H1 (cell line): ENCODE measurements at regions not wholly inside any gene's neighbourhood (a gene's known extent, or its start where the extent isn't known, plus 50 kb on each side); places are given as distances from the start of the nearest gene placed in this dataset.

Experiments used
- CTCF ChIA-PET: fragments of 300-600 bp; sonication (Branson Sonifier 250); formaldehyde crosslinking; loops from one replicate; lab custom pipeline; 2021; ENCODE audit not compliant: partially characterized antibody; lab: Charles Lee
- POLR2A ChIA-PET: fragments of 300-600 bp; sonication (Branson Sonifier 250); formaldehyde crosslinking; loops from one replicate; lab custom pipeline; 2021; ENCODE audit warnings: inconsistent platforms; ENCODE audit not compliant: partially characterized antibody; lab: Charles Lee
- DNase-seq, 2 experiments: peaks; one replicate each; pipeline versions ENCODE4 v3.0.0 to v3.0.0-alpha.2; 2010 to 2022; ENCODE audit warnings: low spot score in 2 of 2, low read depth in 1 of 2, mixed read lengths in 1 of 2
- FAIRE-seq: peaks from 2 replicates; lab custom pipeline; 2011; peaks lifted over from hg19 to GRCh38; lab: Jason Lieb, UNC
- H2AFZ ChIP-seq: 2 replicates; pipeline ENCODE4 v1.8.1; 2012; ENCODE audit warnings: low read length, inconsistent platforms
- H2AK5ac ChIP-seq: 2 replicates; pipeline ENCODE4 v1.6.1; 2013; ENCODE audit warnings: low read depth, low read length
- H2BK120ac ChIP-seq: replicated peaks from 2 replicates; pipeline ENCODE3; 2013; ENCODE audit warnings: low read depth, low read length, inconsistent platforms
- H2BK12ac ChIP-seq: 2 replicates; pipeline ENCODE4 v1.6.1; 2013; ENCODE audit warnings: low read depth, low read length
- H2BK15ac ChIP-seq: 2 replicates; pipeline ENCODE4 v1.6.1; 2013; ENCODE audit warnings: low read length
- H2BK20ac ChIP-seq: 2 replicates; pipeline ENCODE4 v1.6.1; 2013; ENCODE audit warnings: low read length
- H2BK5ac ChIP-seq: 2 replicates; pipeline ENCODE4 v1.6.1; 2013; ENCODE audit warnings: low read depth, low read length
- H3K14ac ChIP-seq: 2 replicates; pipeline ENCODE4 v1.6.1; 2013; ENCODE audit warnings: inconsistent platforms; ENCODE audit not compliant: insufficient read length
- H3K18ac ChIP-seq: 2 replicates; pipeline ENCODE4 v1.6.1; 2013; ENCODE audit warnings: low read length; ENCODE audit errors: extremely low read depth
- H3K23ac ChIP-seq: 2 replicates; pipeline ENCODE4 v1.6.1; 2013; ENCODE audit warnings: inconsistent platforms; ENCODE audit not compliant: insufficient read length
- H3K23me2 ChIP-seq: 2 replicates; pipeline ENCODE4 v1.6.1; 2013; ENCODE audit warnings: low read depth, low read length
- H3K27ac ChIP-seq: 2 replicates; pipeline ENCODE4 v1.6.1; 2011; ENCODE audit warnings: low read depth, low read length, inconsistent platforms
- H3K27me3 ChIP-seq, 4 experiments: replicated peaks in 1 of 4; 1 replicate in 1 of 4; 2 replicates in 3 of 4; pipeline versions ENCODE4 v1.6.1 to v1.8.1; 2011 to 2013; ENCODE audit warnings: low read length in 3 of 4, mild to moderate bottlenecking in 3 of 4, inconsistent platforms in 2 of 4, mixed read lengths in 2 of 4, moderate library complexity in 1 of 4; ENCODE audit not compliant: control insufficient read depth in 3 of 4, insufficient read depth in 3 of 4; ENCODE audit errors: extremely low read depth in 1 of 4
- H3K36me3 ChIP-seq, 4 experiments: 2 replicates each; pipeline versions ENCODE4 v1.6.1 to v1.8.1; 2011 to 2013; ENCODE audit warnings: mild to moderate bottlenecking in 4 of 4, low read length in 3 of 4, moderate library complexity in 2 of 4, control low read depth in 1 of 4, inconsistent platforms in 1 of 4; ENCODE audit not compliant: insufficient read depth in 4 of 4, control insufficient read depth in 2 of 4
- H3K4ac ChIP-seq: replicated peaks from 2 replicates; pipeline ENCODE3; 2013; ENCODE audit warnings: low read length, low read depth, mixed read lengths, inconsistent platforms; ENCODE audit not compliant: insufficient read length
- H3K4me1 ChIP-seq, 4 experiments: replicated peaks in 1 of 4; 1 replicate in 1 of 4; 2 replicates in 3 of 4; pipeline versions ENCODE4 v1.6.1 to v1.8.1; 2011 to 2013; ENCODE audit warnings: low read length in 3 of 4, inconsistent platforms in 2 of 4, mixed read lengths in 1 of 4; ENCODE audit not compliant: insufficient read depth in 4 of 4, control insufficient read depth in 3 of 4
- H3K4me2 ChIP-seq, 2 experiments: 2 replicates each; pipeline versions ENCODE4 v1.6.1 to v1.8.1; 2011 to 2013; ENCODE audit warnings: low read depth in 2 of 2, low read length in 2 of 2, control low read depth in 1 of 2, inconsistent platforms in 1 of 2, mild to moderate bottlenecking in 1 of 2; ENCODE audit not compliant: insufficient read depth in 1 of 2
- H3K4me3 ChIP-seq, 4 experiments: fragments of 200-600, 300-600 bp in 1 of 4; sonication (generic), shearing (Covaris generic), sonication (Bioruptor Twin) in 1 of 4; 2 replicates each; pipeline versions ENCODE4 v1.5.1 to v1.8.1; 2011 to 2016; ENCODE audit warnings: low read length in 4 of 4, low read depth in 3 of 4, control low read depth in 2 of 4, inconsistent platforms in 2 of 4, mild to moderate bottlenecking in 2 of 4, mixed read lengths in 1 of 4, moderate library complexity in 1 of 4; ENCODE audit not compliant: insufficient read depth in 2 of 4; ENCODE audit errors: extremely low read depth in 1 of 4
- H3K56ac ChIP-seq: replicated peaks from 2 replicates; pipeline ENCODE3; 2013; ENCODE audit warnings: low read depth, mild to moderate bottlenecking, mixed read lengths, low read length, inconsistent platforms; ENCODE audit not compliant: insufficient read length
- H3K79me1 ChIP-seq: 2 replicates; pipeline ENCODE4 v1.6.1; 2013; ENCODE audit warnings: low read depth, low read length, control low read depth
- H3K79me2 ChIP-seq, 2 experiments: 2 replicates each; pipeline versions ENCODE4 v1.6.1 to v1.8.1; 2012 to 2013; ENCODE audit warnings: low read length in 2 of 2, mild to moderate bottlenecking in 2 of 2, inconsistent platforms in 1 of 2; ENCODE audit not compliant: insufficient read depth in 2 of 2, control insufficient read depth in 1 of 2
- H3K9ac ChIP-seq, 4 experiments: replicated peaks in 1 of 4; 1 replicate in 1 of 4; 2 replicates in 3 of 4; pipeline versions ENCODE4 v1.6.1 to v1.8.1; 2011 to 2013; ENCODE audit warnings: low read depth in 3 of 4, low read length in 3 of 4, control low read depth in 2 of 4, mild to moderate bottlenecking in 2 of 4, moderate library complexity in 2 of 4, inconsistent platforms in 1 of 4; ENCODE audit errors: extremely low read depth in 1 of 4
- H3K9me3 ChIP-seq, 2 experiments: 2 replicates each; pipeline versions ENCODE4 v1.6.1 to v1.8.1; 2012 to 2013; ENCODE audit warnings: mild to moderate bottlenecking in 2 of 2, moderate library complexity in 2 of 2, control low read depth in 1 of 2, inconsistent platforms in 1 of 2, low read depth in 1 of 2, low read length in 1 of 2, mixed read lengths in 1 of 2; ENCODE audit not compliant: insufficient read depth in 2 of 2
- H4K20me1 ChIP-seq, 2 experiments: replicated peaks in 1 of 2; 2 replicates each; pipeline versions ENCODE3 to v1.8.1; 2011 to 2013; ENCODE audit warnings: inconsistent platforms in 2 of 2, low read length in 2 of 2, mild to moderate bottlenecking in 1 of 2; ENCODE audit not compliant: insufficient read depth in 2 of 2, control insufficient read depth in 1 of 2
- H4K5ac ChIP-seq: 2 replicates; pipeline ENCODE4 v1.6.1; 2013; ENCODE audit warnings: low read length, low read depth, mixed read lengths, inconsistent platforms; ENCODE audit not compliant: insufficient read length
- H4K8ac ChIP-seq: 2 replicates; pipeline ENCODE4 v1.8.0; 2013; ENCODE audit warnings: mild to moderate bottlenecking, moderate library complexity, low read length, inconsistent platforms; ENCODE audit not compliant: insufficient read depth; ENCODE audit errors: extremely low read depth
- H4K91ac ChIP-seq: replicated peaks from 2 replicates; pipeline ENCODE3; 2013; ENCODE audit warnings: low read length, mixed read lengths, inconsistent platforms; ENCODE audit not compliant: insufficient read length
- CHD2 ChIP-seq: IDR thresholded peaks from 2 replicates; pipeline ENCODE4 v1.6.1; 2012; ENCODE audit warnings: low read length, improper control_type of control experiment
- JUN ChIP-seq: IDR thresholded peaks from 2 replicates; pipeline ENCODE4 v1.6.1; 2011; ENCODE audit warnings: low read depth, mild to moderate bottlenecking, improper control_type of control experiment, low read length
- JUND ChIP-seq: IDR thresholded peaks from 2 replicates; pipeline ENCODE4 v1.6.1; 2011; ENCODE audit warnings: mild to moderate bottlenecking, improper control_type of control experiment, low read length
- KDM4A ChIP-seq: IDR thresholded peaks from one replicate; pipeline ENCODE4 v1.7.1; 2012; ENCODE audit warnings: low read depth, mild to moderate bottlenecking, moderate library complexity, low read length, inconsistent platforms; ENCODE audit not compliant: severe bottlenecking
- KDM5A ChIP-seq: fragments of 200-600 bp; IDR thresholded peaks from 2 replicates; pipeline ENCODE4 v1.7.1; 2012; ENCODE audit warnings: mild to moderate bottlenecking, low read length, inconsistent platforms, mixed read lengths
- MAFK ChIP-seq: IDR thresholded peaks from 2 replicates; pipeline ENCODE4 v1.6.1; 2012; ENCODE audit warnings: low read depth, mild to moderate bottlenecking, improper control_type of control experiment, low read length
- NANOG ChIP-seq: IDR thresholded peaks from 2 replicates; pipeline ENCODE4 v1.6.1; 2011; ENCODE audit warnings: low read length, low read depth, mild to moderate bottlenecking, inconsistent platforms; ENCODE audit not compliant: insufficient read depth, poor library complexity, severe bottlenecking
- POU5F1 ChIP-seq: IDR thresholded peaks from 2 replicates; pipeline ENCODE4 v1.6.1; 2011; ENCODE audit warnings: low read depth, mild to moderate bottlenecking, low read length, moderate library complexity
- RNF2 ChIP-seq: fragments of 200-900, 300-1000 bp; sonication (generic); IDR thresholded peaks from 2 replicates; pipeline ENCODE4 v1.7.1; 2016; ENCODE audit warnings: borderline replicate concordance, low read depth, mild to moderate bottlenecking, antibody characterized with exemption, low read length; ENCODE audit not compliant: poor library complexity, severe bottlenecking; ENCODE audit errors: missing control alignments
- RXRA ChIP-seq: IDR thresholded peaks from 2 replicates; pipeline ENCODE4 v1.6.1; 2011; ENCODE audit warnings: low read depth, mild to moderate bottlenecking, low read length, moderate library complexity; ENCODE audit not compliant: insufficient read depth
- SIN3A ChIP-seq, 2 experiments: IDR thresholded peaks in 1 of 2; conservative IDR thresholded peaks in 1 of 2; 2 replicates each; pipeline ENCODE4 v1.6.1; 2011 to 2012; ENCODE audit warnings: low read length in 2 of 2, improper control_type of control experiment in 1 of 2, low read depth in 1 of 2, mild to moderate bottlenecking in 1 of 2
- SUZ12 ChIP-seq: fragments of 200-600 bp; sonication (generic); IDR thresholded peaks from 2 replicates; pipeline ENCODE4 v1.6.1; 2012; ENCODE audit warnings: mild to moderate bottlenecking, inconsistent platforms, low read length, moderate library complexity, mixed read lengths
- TAF7 ChIP-seq: optimal IDR thresholded peaks from 2 replicates; pipeline ENCODE3; 2011; ENCODE audit warnings: low read depth, mild to moderate bottlenecking, inconsistent platforms, low read length, moderate library complexity, borderline replicate concordance
- TEAD4 ChIP-seq: IDR thresholded peaks from 2 replicates; pipeline ENCODE4 v1.6.1; 2012; ENCODE audit warnings: low read depth, low read length, inconsistent platforms, mixed read lengths
- WGBS, 2 experiments: shearing (Covaris generic) in 1 of 2; methylation state at CpG; one replicate each; pipeline versions ENCODE4 v1.1.6 to v1.1.7; 2013 to 2015; ENCODE audit warnings: low lambda C conversion rate in 2 of 2, mixed read lengths in 2 of 2, inconsistent platforms in 1 of 2, low coverage in 1 of 2, missing lambda C conversion rate in 1 of 2; ENCODE audit not compliant: insufficient replicate concordance in 2 of 2, insufficient coverage in 1 of 2, insufficient read length in 1 of 2; ENCODE audit errors: extremely low coverage in 1 of 2, missing lambda C conversion rate in 1 of 2; 5-methylcytosine and 5-hydroxymethylcytosine counted together

DNA sequence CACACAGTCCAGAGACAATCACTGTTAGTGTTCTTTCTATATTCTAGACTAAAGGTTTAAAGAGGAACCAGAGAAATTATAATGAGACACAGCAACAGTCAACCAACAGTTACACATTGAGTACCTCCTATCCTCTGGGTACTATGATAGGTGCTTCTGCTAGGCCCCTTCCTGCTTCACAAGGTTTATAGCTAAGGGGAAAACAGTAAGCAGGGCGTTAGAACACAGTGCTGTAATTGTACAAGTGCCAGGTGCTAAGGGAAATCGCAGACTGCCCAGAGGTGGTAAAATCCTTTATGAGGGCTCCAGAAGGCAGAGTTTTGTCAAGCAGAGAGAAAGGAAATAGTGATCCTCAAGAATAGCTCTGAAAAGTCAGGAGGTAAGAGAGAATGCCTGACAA, 297.2 kb upstream of the FAT3 start:
- H3K79me1 ChIP-seq: no peaks in the 10 kb centered on the region
- H4K8ac ChIP-seq: no peak overlapping the region
- no peaks in the 10 kb centered on the region for H3K23me2 ChIP-seq
- WGBS, 2 experiments: 100% methylated on average over 2 of the region's 2 CpGs; no CpG with 5 or more reads in 1 of the 2 experiments
- no peaks in the 10 kb centered on the region for H3K36me3 ChIP-seq
- H2BK120ac ChIP-seq: no peak overlapping the region
- no peak overlapping the region for H3K4me2 ChIP-seq
- no peak overlapping the region for H3K18ac ChIP-seq
- no peak overlapping the region for H4K91ac ChIP-seq
- no peak overlapping the region for H3K23ac ChIP-seq
- H3K9me3 ChIP-seq: no peaks in the 10 kb centered on the region
- ChIA-PET CTCF (interaction anchor here (0.6 to 0.7 kb wide), 2 partner anchors 24 to 142 kb away, joined by 3 to 4 read pairs; no protein-coding TSS in a partner anchor), POLR2A (no interaction called here)
- no peak overlapping the region for H2AFZ ChIP-seq
- no peak overlapping the region for H3K56ac ChIP-seq
- H3K9ac ChIP-seq: no peak overlapping the region
- H2BK20ac ChIP-seq: no peak overlapping the region
- FAIRE-seq (no peak), DNase-seq (no peak)
- no peak overlapping the region for H3K27ac ChIP-seq
- H3K4me1 ChIP-seq: no peaks in the 10 kb centered on the region
- TF ChIP-seq MAFK (no peak), JUN (no peak), POU5F1 (no peak), RNF2 (no peak), KDM4A (no peak), SIN3A (conservative IDR thresholded peaks at IDR 0.05 in 1 of 2, IDR thresholded peaks at IDR 0.05 in 1 of 2; ENCODE audit: low read depth in 1 of 2, low read length in 2 of 2) (no peak), NANOG (no peak), JUND (no peak), TAF7 (no peak), CHD2 (no peak), RXRA (no peak), SUZ12 (no peak), TEAD4 (no peak), KDM5A (no peak)
- no peaks in the 10 kb centered on the region for H3K79me2 ChIP-seq
- H3K4ac ChIP-seq: no peak overlapping the region
- H2BK5ac ChIP-seq: no peak overlapping the region
- H2BK15ac ChIP-seq: no peak overlapping the region
- H3K4me3 ChIP-seq: no peak overlapping the region
- H2BK12ac ChIP-seq: no peak overlapping the region
- H4K5ac ChIP-seq: no peak overlapping the region
- H4K20me1 ChIP-seq: no peaks in the 10 kb centered on the region
- no peaks in the 10 kb centered on the region for H3K27me3 ChIP-seq
- H2AK5ac ChIP-seq: no peak overlapping the region
- H3K14ac ChIP-seq: no peak overlapping the region
